Activated T-helper 2 cell treated with anti-CD3 and anti-CD28 coated beads, Interferon-gamma antibody, Interleukin-2, Interleukin-4, amounts not matched to agents 10 μg/mL and 5 μg/mL and 100 μg/mL, durations not matched to agents 14 hours and 24 hours and 36 hours (primary cell): ENCODE measurements at regions not wholly inside any gene's neighbourhood (a gene's known extent, or its start where the extent isn't known, plus 50 kb on each side); places are given as distances from the start of the nearest gene placed in this dataset.

Experiments used
- DNase-seq: peaks from one replicate; pipeline ENCODE4 v3.0.0; 2021; ENCODE audit warnings: low spot score
- H3K27ac Mint-ChIP-seq: one replicate; pipeline ENCODE4 v1.8.0; 2021; ENCODE audit warnings: mixed read lengths
- H3K27me3 Mint-ChIP-seq: one replicate; pipeline ENCODE4 v1.8.0; 2021; ENCODE audit warnings: low read depth, mixed read lengths
- H3K36me3 Mint-ChIP-seq: one replicate; pipeline ENCODE4 v1.8.0; 2021; ENCODE audit warnings: low read depth, mixed read lengths
- H3K4me1 Mint-ChIP-seq: one replicate; pipeline ENCODE4 v1.8.0; 2021; ENCODE audit warnings: low read depth, mixed read lengths
- H3K4me3 Mint-ChIP-seq: one replicate; pipeline ENCODE4 v1.8.0; 2021; ENCODE audit warnings: low read depth, mild to moderate bottlenecking, moderate library complexity, mixed read lengths
- H3K9me3 Mint-ChIP-seq: one replicate; pipeline ENCODE4 v1.8.0; 2021; ENCODE audit warnings: mixed read lengths
- intact Hi-C: fragments of 100-400 bp; cut with micrococcal nuclease; formaldehyde crosslinking; loops from one replicate; pipeline ENCODE4 v1.15.1; 2023

DNA sequence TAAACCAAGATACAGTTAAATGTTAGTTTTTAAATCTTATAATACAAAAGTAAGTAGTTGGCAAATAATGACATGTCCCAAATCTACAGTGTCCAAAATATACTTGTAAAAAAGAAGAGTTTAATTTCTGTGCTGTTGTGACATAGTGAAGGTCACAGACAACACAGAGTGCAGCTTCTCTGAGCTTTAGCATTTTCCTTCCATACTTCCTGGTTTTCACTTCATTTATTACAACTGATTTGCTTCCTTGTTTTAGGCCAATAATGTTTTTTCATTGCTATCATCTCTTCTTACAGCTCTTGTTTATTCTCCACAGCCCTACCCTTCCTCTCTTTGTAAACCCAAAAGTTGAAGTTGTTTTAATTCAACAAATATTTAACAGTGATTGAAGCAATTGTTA is 132.4 kb upstream of the TET2 start:
- H3K36me3 Mint-ChIP-seq = no peaks in the 10 kb centered on the region
- H3K4me1 Mint-ChIP-seq = no peaks in the 10 kb centered on the region
- H3K4me3 Mint-ChIP-seq = no peak overlapping the region
- peaks cover 16% of the 10 kb centered on the region for H3K9me3 Mint-ChIP-seq
- H3K27ac Mint-ChIP-seq = no peak overlapping the region
- peaks cover 3% of the 10 kb centered on the region for H3K27me3 Mint-ChIP-seq
- intact Hi-C loops = no loop called here
- no peak for DNase-seq

DNA sequence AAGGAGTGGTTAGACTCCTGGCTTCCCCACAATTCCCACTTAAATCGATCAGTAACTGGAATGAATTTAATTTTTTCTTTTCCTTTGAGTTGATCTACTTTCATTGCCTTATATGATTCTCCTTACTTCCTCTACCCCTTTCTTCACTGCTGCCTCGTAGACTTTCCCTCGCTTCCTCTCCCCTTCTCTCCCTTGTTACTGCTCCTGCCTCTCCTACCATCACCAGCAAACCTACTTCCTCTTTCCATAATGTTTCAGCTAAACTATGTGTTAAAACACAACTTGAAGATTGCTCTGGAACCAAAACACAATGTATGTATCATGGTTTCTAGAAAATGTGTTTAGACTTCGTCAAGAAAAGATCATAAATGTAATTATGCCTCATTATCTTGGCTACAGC is 132.0 kb upstream of the TET2 start:
- H3K27ac Mint-ChIP-seq = no peak overlapping the region
- DNase-seq = no peak
- no peak overlapping the region for H3K4me3 Mint-ChIP-seq
- no peaks in the 10 kb centered on the region for H3K4me1 Mint-ChIP-seq
- intact Hi-C loops = no loop called here
- H3K27me3 Mint-ChIP-seq = peaks cover 3% of the 10 kb centered on the region
- peaks cover 15% of the 10 kb centered on the region for H3K9me3 Mint-ChIP-seq
- H3K36me3 Mint-ChIP-seq = no peaks in the 10 kb centered on the region

DNA sequence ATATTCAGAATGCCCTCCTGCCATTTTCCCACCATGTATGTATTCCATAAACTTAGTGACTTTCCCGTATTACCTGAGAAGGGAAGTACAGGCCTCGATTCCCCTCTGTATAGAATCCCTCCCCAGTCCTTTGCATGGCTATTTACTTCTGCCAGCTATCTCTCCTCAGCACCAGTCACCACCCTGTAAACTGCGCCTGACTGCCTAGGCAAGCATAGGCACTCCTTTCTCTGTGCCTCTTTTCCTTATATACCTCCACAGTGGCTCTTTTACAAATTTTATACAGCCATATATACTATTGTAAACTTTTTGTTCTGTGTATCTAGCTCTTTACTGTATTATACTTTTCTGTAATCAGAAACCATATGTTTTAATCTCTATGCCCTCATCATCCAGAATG is 130.9 kb upstream of the TET2 start:
- no peaks in the 10 kb centered on the region for H3K36me3 Mint-ChIP-seq
- intact Hi-C loops = no loop called here
- H3K4me3 Mint-ChIP-seq = no peak overlapping the region
- H3K27me3 Mint-ChIP-seq = peaks cover 3% of the 10 kb centered on the region
- H3K4me1 Mint-ChIP-seq = no peaks in the 10 kb centered on the region
- peaks cover 6% of the 10 kb centered on the region for H3K9me3 Mint-ChIP-seq
- no peak for DNase-seq
- no peak overlapping the region for H3K27ac Mint-ChIP-seq

- Mint-ChIP-seq H3K27ac (no peak overlapping the region), H3K4me3 (no peak overlapping the region), H3K4me1 (no peaks in the 10 kb centered on the region), H3K36me3 (no peaks in the 10 kb centered on the region), H3K9me3 (peaks cover 10% of the 10 kb centered on the region), H3K27me3 (peaks cover 7% of the 10 kb centered on the region)
- intact Hi-C loops = no loop called here
- DNase-seq = no peak
These were observed 123.6 kb upstream of the TET2 start for GRCh38 chr4:105022811-105023667.

DNA sequence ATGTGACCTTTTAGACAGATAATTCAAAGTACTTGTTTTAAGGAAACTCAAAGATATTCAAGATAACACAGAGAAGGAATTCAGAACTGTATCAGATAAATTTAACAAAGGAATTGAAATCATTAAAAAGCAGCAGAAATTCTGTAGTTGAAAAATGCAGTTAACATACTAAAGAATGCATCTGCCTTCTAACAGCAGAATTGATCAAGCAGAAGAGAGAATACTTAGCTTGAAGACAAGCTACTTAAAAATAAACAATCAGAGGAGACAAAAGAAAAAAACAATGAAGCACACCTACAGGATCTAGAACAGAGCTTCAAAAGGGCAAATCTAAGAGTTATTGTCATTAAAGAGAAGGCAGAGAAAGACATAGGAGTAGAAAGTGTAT is 123.0 kb upstream of the TET2 start:
- no peak for DNase-seq
- Mint-ChIP-seq H3K4me3 (no peak overlapping the region), H3K4me1 (no peaks in the 10 kb centered on the region), H3K9me3 (peaks cover 12% of the 10 kb centered on the region), H3K36me3 (no peaks in the 10 kb centered on the region), H3K27me3 (peaks cover 6% of the 10 kb centered on the region), H3K27ac (no peak overlapping the region)
- intact Hi-C loops = no loop called here

DNA sequence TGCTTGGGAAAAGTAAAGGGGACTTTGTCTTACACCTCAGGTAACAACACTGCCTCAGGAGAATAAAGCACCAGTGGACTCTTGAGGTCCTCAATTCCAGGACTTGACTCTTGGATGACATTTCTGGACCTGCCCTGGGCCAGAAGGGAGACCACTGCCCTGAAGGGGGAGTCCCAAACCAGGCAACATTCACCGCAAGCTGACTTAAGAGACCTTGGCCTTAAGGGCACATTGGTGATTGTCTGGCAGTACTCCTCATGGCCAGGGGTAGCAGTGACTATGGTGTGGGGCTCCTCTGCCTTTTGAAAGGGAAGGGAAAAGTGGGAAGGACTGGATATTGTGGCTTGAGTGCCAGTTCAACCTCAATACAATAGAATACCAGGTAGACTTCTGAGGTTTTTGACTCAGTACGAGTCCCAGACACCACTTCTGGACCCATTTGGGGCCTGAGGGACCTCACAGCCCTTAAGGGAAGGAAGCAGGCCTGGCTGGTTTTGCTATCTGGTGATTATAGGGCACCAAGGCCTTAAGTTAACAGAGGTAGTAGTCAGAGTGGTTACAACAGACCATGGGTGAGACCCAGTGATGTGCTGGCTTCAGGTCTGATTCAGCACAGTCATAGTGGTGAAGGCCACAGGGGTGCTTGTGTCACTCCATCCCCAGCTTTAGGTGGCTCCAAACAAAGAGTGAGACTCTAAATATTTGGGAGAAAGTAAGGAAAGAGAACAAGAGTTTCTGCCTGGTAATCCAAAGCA is 121.2 kb upstream of the TET2 start:
- Mint-ChIP-seq H3K27me3 (peaks cover 8% of the 10 kb centered on the region), H3K36me3 (no peaks in the 10 kb centered on the region), H3K27ac (no peak overlapping the region), H3K4me1 (no peaks in the 10 kb centered on the region), H3K9me3 (peaks cover 12% of the 10 kb centered on the region), H3K4me3 (no peak overlapping the region)
- intact Hi-C loops = no loop called here
- no peak for DNase-seq

- Mint-ChIP-seq H3K4me3 (no peak overlapping the region), H3K27ac (no peak overlapping the region), H3K4me1 (no peaks in the 10 kb centered on the region), H3K9me3 (no peaks in the 10 kb centered on the region), H3K27me3 (peaks cover 20% of the 10 kb centered on the region), H3K36me3 (no peaks in the 10 kb centered on the region)
- no peak for DNase-seq
- intact Hi-C loops = no loop called here
These were observed 109.7 kb upstream of the TET2 start for GRCh38 chr4:105036991-105037390.

GRCh38 chr4:105042451-105042850 is 104.2 kb upstream of the TET2 start:
- peaks cover 3% of the 10 kb centered on the region for H3K9me3 Mint-ChIP-seq
- H3K27me3 Mint-ChIP-seq = peaks cover 9% of the 10 kb centered on the region
- no peaks in the 10 kb centered on the region for H3K36me3 Mint-ChIP-seq
- DNase-seq = no peak
- intact Hi-C loops = no loop called here
- no peaks in the 10 kb centered on the region for H3K4me1 Mint-ChIP-seq
- H3K4me3 Mint-ChIP-seq = no peak overlapping the region
- no peak overlapping the region for H3K27ac Mint-ChIP-seq

GRCh38 chr4:105050896-105051295 is 95.8 kb upstream of the TET2 start:
- Mint-ChIP-seq H3K4me1 (no peaks in the 10 kb centered on the region), H3K4me3 (no peak overlapping the region), H3K9me3 (peaks cover 21% of the 10 kb centered on the region), H3K27me3 (peaks cover 7% of the 10 kb centered on the region), H3K27ac (no peak overlapping the region), H3K36me3 (no peaks in the 10 kb centered on the region)
- intact Hi-C loops = loop anchor here (10.0 kb wide), 1 partner anchor 654 kb away; the partner anchor contains the start of genes GSTCD and INTS12
- DNase-seq = no peak

- DNase-seq = no peak
- H3K9me3 Mint-ChIP-seq = peaks cover 4% of the 10 kb centered on the region
- H3K27ac Mint-ChIP-seq = no peak overlapping the region
- no peak overlapping the region for H3K4me3 Mint-ChIP-seq
- H3K36me3 Mint-ChIP-seq = no peaks in the 10 kb centered on the region
- intact Hi-C loops = loop anchor here (1.0 to 10.0 kb wide), 7 partner anchors 89 to 647 kb away; partner anchors contain the start of genes GSTCD, INTS12 and TET2
- peaks cover 36% of the 10 kb centered on the region for H3K4me1 Mint-ChIP-seq
- peaks cover 10% of the 10 kb centered on the region for H3K27me3 Mint-ChIP-seq
These were observed 89.1 kb upstream of the TET2 start for GRCh38 chr4:105057370-105058105.

GRCh38 chr4:105058177-105058812 is 88.4 kb upstream of the TET2 start:
- H3K4me3 Mint-ChIP-seq = no peak overlapping the region
- no peak for DNase-seq
- no peaks in the 10 kb centered on the region for H3K36me3 Mint-ChIP-seq
- H3K27me3 Mint-ChIP-seq = peaks cover 7% of the 10 kb centered on the region
- H3K4me1 Mint-ChIP-seq = peaks cover 39% of the 10 kb centered on the region
- intact Hi-C loops = loop anchor here (1.0 to 10.0 kb wide), 7 partner anchors 89 to 647 kb away; partner anchors contain the start of genes GSTCD, INTS12 and TET2
- H3K9me3 Mint-ChIP-seq = no peaks in the 10 kb centered on the region
- H3K27ac Mint-ChIP-seq = peak overlapping the region; percentile 63

- Mint-ChIP-seq H3K36me3 (no peaks in the 10 kb centered on the region), H3K27me3 (peaks cover 3% of the 10 kb centered on the region), H3K27ac (peak overlapping the region; percentile 63), H3K9me3 (no peaks in the 10 kb centered on the region), H3K4me3 (no peak overlapping the region), H3K4me1 (peaks cover 44% of the 10 kb centered on the region)
- intact Hi-C loops = loop anchor here (2.0 to 10.0 kb wide), 5 partner anchors 87 to 645 kb away; partner anchors contain the start of genes GSTCD, INTS12 and TET2
- no peak for DNase-seq
These were observed 87.3 kb upstream of the TET2 start for GRCh38 chr4:105059337-105059736.
